ENCODE measurements at regions not wholly inside any gene's neighbourhood (a gene's known extent, or its start where the extent isn't known, plus 50 kb on each side); places are given as distances from the start of the nearest gene placed in this dataset.
"Not testable (repeated sequence)": the region's sequence is repeated elsewhere in the genome, so short reads cannot be mapped to it uniquely, and the experiment has no call there.

DNA sequence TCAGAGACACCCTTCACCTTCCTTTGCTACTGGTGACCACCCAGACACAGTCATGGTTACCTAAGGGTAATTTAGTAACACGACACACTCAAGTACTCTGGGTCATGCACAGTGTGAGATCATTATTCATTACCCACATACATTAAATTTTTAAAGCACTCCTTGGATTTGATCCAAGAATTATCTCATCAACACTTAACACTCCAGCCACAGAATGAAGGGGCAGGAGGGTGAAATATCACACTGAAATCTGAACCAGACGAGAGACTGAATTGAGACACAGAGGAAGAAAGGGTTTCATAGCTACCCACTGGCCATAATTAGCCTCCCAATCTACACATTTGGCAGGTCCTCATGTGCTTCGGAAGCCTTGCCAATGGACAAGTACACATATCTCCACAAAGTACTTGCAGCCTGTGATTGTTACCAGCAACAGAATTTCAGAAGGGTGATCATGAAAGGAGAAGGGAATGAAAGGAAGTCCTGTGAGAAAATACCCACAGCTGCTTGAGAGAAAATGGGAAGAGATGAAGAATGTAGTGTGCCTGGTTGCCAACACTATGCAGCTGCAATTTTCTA is 189.3 kb downstream of the POLR1F start:
- Mint-ChIP-seq H3K9me3 (peaks cover 0 to 2% of the 10 kb centered on the region in 2 experiments; a peak in 1 of 5 replicates), H3K4me1 (no peaks in the 10 kb centered on the region), H3K36me3 (ENCODE audit: insufficient read depth in 1 of 3, low read depth in 3 of 3) (no peaks in the 10 kb centered on the region), H3K27ac (0 out of 7 replicates have a peak overlapping the region, but pooled peaks of 1 of the 3 experiments have one; percentile 7), H3K27me3 (ENCODE audit: low read depth) (no peaks in the 10 kb centered on the region), H3K4me3 (no peak overlapping the region)
- Histone ChIP-seq H3K9me3 (ENCODE audit: control insufficient read depth, low read depth, low read length) (no peaks in the 10 kb centered on the region), H4K5ac (ENCODE audit: insufficient read length, low read depth, low read length) (no peak overlapping the region), H3K56ac (ENCODE audit: insufficient read length, low read depth, low read length) (no peak overlapping the region), H2BK120ac (ENCODE audit: low read depth, low read length, poor library complexity, severe bottlenecking) (no peak overlapping the region), H3K23me2 (ENCODE audit: insufficient read length, low read depth, low read length, poor library complexity, severe bottlenecking) (no peaks in the 10 kb centered on the region), H3K14ac (ENCODE audit: insufficient read depth, low read length) (no peak overlapping the region), H4K91ac (ENCODE audit: insufficient read length, low read depth, low read length) (no peak overlapping the region), H3K4me2 (ENCODE audit: insufficient read depth, insufficient read length, low read length) (no peak overlapping the region), H2BK15ac (ENCODE audit: low read depth, low read length) (no peak overlapping the region), H2BK12ac (ENCODE audit: insufficient read length, low read depth, low read length) (no peak overlapping the region), H2BK20ac (ENCODE audit: low read depth, low read length, poor library complexity, severe bottlenecking) (no peak overlapping the region), H3K27ac (ENCODE audit: insufficient read length, low read depth, low read length) (no peak overlapping the region), H3K79me1 (ENCODE audit: insufficient read depth, low read depth, low read length, poor library complexity, severe bottlenecking) (no peaks in the 10 kb centered on the region), H3K23ac (ENCODE audit: insufficient read length, low read depth, low read length) (no peak overlapping the region), H3K18ac (ENCODE audit: insufficient read length, low read depth, low read length) (no peak overlapping the region), H3K9ac (ENCODE audit: extremely low read depth, insufficient read length, low read length) (no peak overlapping the region), H3T11ph (ENCODE audit: low read length) (no peak overlapping the region), H4K8ac (replicated peaks; ENCODE audit: insufficient read length, low read depth, low read length) (no peak overlapping the region), H3K4ac (ENCODE audit: low read depth, low read length) (no peak overlapping the region), H2AK5ac (ENCODE audit: insufficient read length, low read length) (no peak overlapping the region), H3K27me3 (ENCODE audit: insufficient read depth, low read length) (no peaks in the 10 kb centered on the region), H4K20me1 (ENCODE audit: control insufficient read depth, insufficient read depth, insufficient read length) (no peaks in the 10 kb centered on the region), H3K4me1 (ENCODE audit: insufficient read depth, low read length) (no peaks in the 10 kb centered on the region), H2AFZ (ENCODE audit: low read length) (no peak overlapping the region), H3K79me2 (ENCODE audit: insufficient read depth, low read length) (no peaks in the 10 kb centered on the region), H2BK5ac (ENCODE audit: insufficient read length, low read length) (no peak overlapping the region)
- TF ChIP-seq, protein P1, sequence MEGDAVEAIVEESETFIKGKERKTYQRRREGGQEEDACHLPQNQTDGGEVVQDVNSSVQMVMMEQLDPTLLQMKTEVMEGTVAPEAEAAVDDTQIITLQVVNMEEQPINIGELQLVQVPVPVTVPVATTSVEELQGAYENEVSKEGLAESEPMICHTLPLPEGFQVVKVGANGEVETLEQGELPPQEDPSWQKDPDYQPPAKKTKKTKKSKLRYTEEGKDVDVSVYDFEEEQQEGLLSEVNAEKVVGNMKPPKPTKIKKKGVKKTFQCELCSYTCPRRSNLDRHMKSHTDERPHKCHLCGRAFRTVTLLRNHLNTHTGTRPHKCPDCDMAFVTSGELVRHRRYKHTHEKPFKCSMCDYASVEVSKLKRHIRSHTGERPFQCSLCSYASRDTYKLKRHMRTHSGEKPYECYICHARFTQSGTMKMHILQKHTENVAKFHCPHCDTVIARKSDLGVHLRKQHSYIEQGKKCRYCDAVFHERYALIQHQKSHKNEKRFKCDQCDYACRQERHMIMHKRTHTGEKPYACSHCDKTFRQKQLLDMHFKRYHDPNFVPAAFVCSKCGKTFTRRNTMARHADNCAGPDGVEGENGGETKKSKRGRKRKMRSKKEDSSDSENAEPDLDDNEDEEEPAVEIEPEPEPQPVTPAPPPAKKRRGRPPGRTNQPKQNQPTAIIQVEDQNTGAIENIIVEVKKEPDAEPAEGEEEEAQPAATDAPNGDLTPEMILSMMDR (conservative IDR thresholded peaks at IDR 0.05): no peak
- WGBS (ENCODE audit: extremely low coverage, insufficient read length, low lambda C conversion rate): no CpG with 5 or more reads among the region's 3 CpGs
- DNase-seq: no peak

DNA sequence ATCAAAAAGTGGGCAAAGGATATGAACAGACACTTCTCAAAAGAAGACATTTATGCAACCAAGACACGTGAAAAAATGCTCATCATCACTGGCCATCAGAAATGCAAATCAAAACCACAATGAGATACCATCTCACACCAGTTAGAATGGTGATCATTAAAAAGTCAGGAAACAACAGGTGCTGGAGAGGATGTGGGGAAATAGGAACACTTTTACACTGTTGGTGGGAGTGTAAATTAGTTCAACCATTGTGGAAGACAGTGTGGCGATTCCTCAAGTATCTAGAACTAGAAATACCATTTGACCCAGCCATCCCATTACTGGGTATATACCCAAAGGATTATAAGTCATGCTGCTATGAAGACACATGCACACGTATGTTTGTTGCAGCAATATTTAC is 191.3 kb downstream of the POLR1F start:
- H3K4me1 ChIP-seq (ENCODE audit: insufficient read depth, low read length); H4K8ac ChIP-seq (replicated peaks; ENCODE audit: insufficient read length, low read depth, low read length); H3K27me3 ChIP-seq (ENCODE audit: insufficient read depth, low read length); H3K4ac ChIP-seq (ENCODE audit: low read depth, low read length); H3K36me3 Mint-ChIP-seq (ENCODE audit: insufficient read depth in 1 of 3, low read depth in 3 of 3); H4K20me1 ChIP-seq (ENCODE audit: control insufficient read depth, insufficient read depth, insufficient read length); H3T11ph ChIP-seq (ENCODE audit: low read length); DNase-seq; H3K27ac Mint-ChIP-seq; H2BK120ac ChIP-seq (ENCODE audit: low read depth, low read length, poor library complexity, severe bottlenecking); H2AK5ac ChIP-seq (ENCODE audit: insufficient read length, low read length); H3K9me3 Mint-ChIP-seq; H3K79me2 ChIP-seq (ENCODE audit: insufficient read depth, low read length); H3K27ac ChIP-seq (ENCODE audit: insufficient read length, low read depth, low read length); H3K4me2 ChIP-seq (ENCODE audit: insufficient read depth, insufficient read length, low read length); H4K5ac ChIP-seq (ENCODE audit: insufficient read length, low read depth, low read length); H2BK15ac ChIP-seq (ENCODE audit: low read depth, low read length); H3K79me1 ChIP-seq (ENCODE audit: insufficient read depth, low read depth, low read length, poor library complexity, severe bottlenecking); H2AFZ ChIP-seq (ENCODE audit: low read length); H2BK12ac ChIP-seq (ENCODE audit: insufficient read length, low read depth, low read length); H2BK5ac ChIP-seq (ENCODE audit: insufficient read length, low read length); H3K27me3 Mint-ChIP-seq (ENCODE audit: low read depth); H3K56ac ChIP-seq (ENCODE audit: insufficient read length, low read depth, low read length); H3K23me2 ChIP-seq (ENCODE audit: insufficient read length, low read depth, low read length, poor library complexity, severe bottlenecking); H3K4me3 Mint-ChIP-seq; H3K9me3 ChIP-seq (ENCODE audit: control insufficient read depth, low read depth, low read length); H4K91ac ChIP-seq (ENCODE audit: insufficient read length, low read depth, low read length); H2BK20ac ChIP-seq (ENCODE audit: low read depth, low read length, poor library complexity, severe bottlenecking); H3K4me1 Mint-ChIP-seq; H3K9ac ChIP-seq (ENCODE audit: extremely low read depth, insufficient read length, low read length); H3K18ac ChIP-seq (ENCODE audit: insufficient read length, low read depth, low read length); H3K14ac ChIP-seq (ENCODE audit: insufficient read depth, low read length); H3K23ac ChIP-seq (ENCODE audit: insufficient read length, low read depth, low read length): not testable (repeated sequence)
- no CpG with 5 or more reads among the region's 3 CpGs for WGBS (ENCODE audit: extremely low coverage, insufficient read length, low lambda C conversion rate)
